Heart left ventricle (tissue), 16 donors: ENCODE measurements at regions not wholly inside any gene's neighbourhood (a gene's known extent, or its start where the extent isn't known, plus 50 kb on each side); places are given as distances from the start of the nearest gene placed in this dataset.
A peak's percentile ranks its signal among the peaks of the same experiment; 100 is the strongest.
"Not testable (repeated sequence)": the region's sequence is repeated elsewhere in the genome, so short reads cannot be mapped to it uniquely, and the experiment has no call there.

Experiments used
- ATAC-seq, 4 donors: fragments of 200-7000 bp; cut with Tn5 transposase; one replicate each; pipeline ENCODE4 v1.9.1; 2020 to 2022; ENCODE audit warnings: moderate library complexity in 4 of 4, mild to moderate bottlenecking in 3 of 4, moderate number of reproducible peaks in 1 of 4
- DNase-seq, 5 donors: peaks; one replicate each; pipeline ENCODE4 v3.0.0-alpha.2; 2020
- H3K27ac ChIP-seq, 12 donors: fragments of 200-600 bp; sonication (generic) in 4 of 12; one replicate each; pipeline versions ENCODE4 v1.5.0 to v1.8.0; 2016 to 2022; ENCODE audit warnings: mild to moderate bottlenecking in 2 of 12
- H3K27me3 ChIP-seq, 9 donors: fragments of 200-600 bp; sonication (generic) in 2 of 9; one replicate each; pipeline versions ENCODE4 v1.5.1 to v1.8.0; 2016 to 2022; ENCODE audit warnings: mild to moderate bottlenecking in 3 of 9
- H3K36me3 ChIP-seq, 9 donors: fragments of 200-600 bp; sonication (generic) in 2 of 9; one replicate each; pipeline versions ENCODE4 v1.5.0 to v1.8.0; 2018 to 2022; ENCODE audit warnings: mild to moderate bottlenecking in 2 of 9
- H3K4me1 ChIP-seq, 12 donors: fragments of 200-600 bp; sonication (generic) in 4 of 12; one replicate each; pipeline versions ENCODE4 v1.5.0 to v1.8.0; 2016 to 2022; ENCODE audit warnings: mild to moderate bottlenecking in 3 of 12
- H3K4me3 ChIP-seq, 12 donors: fragments of 200-600 bp; sonication (generic) in 4 of 12; one replicate each; pipeline versions ENCODE4 v1.5.0 to v1.8.0; 2017 to 2022; ENCODE audit warnings: mild to moderate bottlenecking in 9 of 12, moderate library complexity in 4 of 12
- H3K9me3 ChIP-seq, 12 donors: fragments of 200-600 bp; sonication (generic) in 4 of 12; one replicate each; pipeline versions ENCODE4 v1.5.0 to v1.8.0; 2016 to 2022; ENCODE audit warnings: mild to moderate bottlenecking in 1 of 12
- POLR2A ChIP-seq, 2 donors: fragments of 450-650 bp; IDR thresholded peaks; one replicate each; pipeline ENCODE4 v1.6.1; 2017; ENCODE audit warnings: antibody characterized with exemption in 2 of 2, mild to moderate bottlenecking in 2 of 2, moderate library complexity in 2 of 2
- WGBS, 4 donors: extraction: QIAGEN DNeasy Blood & Tissue Kit in 2 of 4; methylation state at CpG; one replicate each; pipeline versions ENCODE4 v1.1.5 to v1.1.7; 2013 to 2018; 5-methylcytosine and 5-hydroxymethylcytosine counted together
- intact Hi-C, 10 donors: fragments of 100-400 bp; cut with DNase I; formaldehyde crosslinking; loops; one replicate each; pipeline versions ENCODE4 v1.11.1 to v1.14.2; 2022
- TF ChIP-seq, protein P1 (sequence below), 12 donors: fragments of 200-600 bp; sonication (generic) in 4 of 12; IDR thresholded peaks; one replicate each; pipeline versions ENCODE4 v1.5.0 to v1.8.0; 2018 to 2022; ENCODE audit warnings: antibody characterized with exemption in 12 of 12, mild to moderate bottlenecking in 5 of 12
- donor health status: ischemic (EF 13 %, LVEDD 7.1; RV severe dilation, severe dysfunction).
- donor health status: healthy with polysubstance abuse.
- donor health status: DM: no; HTN: yes; CAD: no.
- donor health status: DM: no; HTN: no; CAD: no.
- donor health status: ischemic (EF 25% LVEDD 6.9; RV normal size, moderate dysfunction).
- donor health status: ischemic (EF 25% LVEDD 5.7; RV mildly dilated, moderate dysfunction).
- donor health status: healthy.
- donor health status: DM: yes; HTN: yes; CAD: no.
- donor health status: ischemic (EF 35%, LVEDD 5.7; RV mildly dilated, moderate dysfunction).
- donor health status: nonischemic (EF 11% LVEDD 7.7; RV severe dilation, severe dysfunction).
- donor health status: DM: yes; HTN: yes; CAD: no.
- donor health status: PGD.
- donor health status: ischemic (EF 29% LVEDD 5.4; RV normal size, mild dysfunction).
- donor health status: nonischemic (EF 23%, LVEDD 6.1; RV moderate dilation, normal function).

DNA sequence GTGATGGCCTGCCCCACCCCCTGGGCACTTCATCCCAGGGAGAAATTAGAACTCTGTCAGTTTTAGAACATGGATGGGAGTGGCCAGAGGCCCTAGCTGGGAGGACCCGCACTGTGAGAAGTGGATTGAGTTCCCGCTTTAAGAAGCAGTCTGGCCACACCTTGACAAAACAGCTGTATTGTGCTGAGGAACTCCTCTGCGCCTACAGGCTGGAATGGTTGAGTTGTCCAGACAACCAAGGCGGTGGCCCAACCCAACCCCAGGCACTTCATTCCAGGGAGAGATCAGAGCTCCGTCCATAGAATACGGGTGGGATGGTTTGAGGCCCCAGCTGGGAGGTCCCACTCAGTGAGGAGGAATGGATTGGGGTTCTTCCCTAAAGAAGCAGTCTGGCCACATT is 196.0 kb downstream of the TMEM26 start:
- ATAC-seq: no peak
- H3K27me3 ChIP-seq: no peaks in the 10 kb centered on the region
- intact Hi-C loops: no loop called here

DNA sequence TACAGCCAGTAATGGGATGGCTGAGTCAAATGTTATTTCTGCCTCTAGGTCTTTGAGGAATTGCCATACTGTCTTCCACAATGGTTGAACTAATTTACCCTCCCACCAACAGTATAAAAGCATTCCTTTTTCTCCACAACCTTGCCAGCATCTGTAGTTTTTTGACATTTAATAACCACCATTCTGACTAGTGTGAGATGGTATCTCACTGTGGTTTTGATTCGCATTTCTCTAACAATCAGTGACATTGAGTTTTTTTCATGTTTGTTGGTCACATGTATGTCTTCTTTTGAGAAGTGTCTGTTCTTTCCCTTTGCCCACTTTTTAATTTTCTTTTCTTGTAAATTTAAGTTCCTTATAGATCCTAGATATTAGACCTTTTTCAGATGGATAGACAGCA is 200.9 kb downstream of the TMEM26 start:
- intact Hi-C loops, H3K4me1 ChIP-seq, H3K4me3 ChIP-seq, H3K27me3 ChIP-seq, H3K36me3 ChIP-seq, ATAC-seq, DNase-seq, H3K27ac ChIP-seq: not testable (repeated sequence)
- whole genome bisulfite sequencing, 4 donors: 85 to 92% (median 87%) methylated on average over 1 of the region's 1 CpG
- peaks cover 0 to 31% (median 8%) of the 10 kb centered on the region in 12 donors for H3K9me3 ChIP-seq

More for the DNA sequence above, 196.0 kb downstream of the TMEM26 start:
- TF ChIP-seq POLR2A (IDR thresholded peaks at IDR 0.05): no peak
- TF ChIP-seq, protein P1, sequence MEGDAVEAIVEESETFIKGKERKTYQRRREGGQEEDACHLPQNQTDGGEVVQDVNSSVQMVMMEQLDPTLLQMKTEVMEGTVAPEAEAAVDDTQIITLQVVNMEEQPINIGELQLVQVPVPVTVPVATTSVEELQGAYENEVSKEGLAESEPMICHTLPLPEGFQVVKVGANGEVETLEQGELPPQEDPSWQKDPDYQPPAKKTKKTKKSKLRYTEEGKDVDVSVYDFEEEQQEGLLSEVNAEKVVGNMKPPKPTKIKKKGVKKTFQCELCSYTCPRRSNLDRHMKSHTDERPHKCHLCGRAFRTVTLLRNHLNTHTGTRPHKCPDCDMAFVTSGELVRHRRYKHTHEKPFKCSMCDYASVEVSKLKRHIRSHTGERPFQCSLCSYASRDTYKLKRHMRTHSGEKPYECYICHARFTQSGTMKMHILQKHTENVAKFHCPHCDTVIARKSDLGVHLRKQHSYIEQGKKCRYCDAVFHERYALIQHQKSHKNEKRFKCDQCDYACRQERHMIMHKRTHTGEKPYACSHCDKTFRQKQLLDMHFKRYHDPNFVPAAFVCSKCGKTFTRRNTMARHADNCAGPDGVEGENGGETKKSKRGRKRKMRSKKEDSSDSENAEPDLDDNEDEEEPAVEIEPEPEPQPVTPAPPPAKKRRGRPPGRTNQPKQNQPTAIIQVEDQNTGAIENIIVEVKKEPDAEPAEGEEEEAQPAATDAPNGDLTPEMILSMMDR (IDR thresholded peaks at IDR 0.05): no peak
- WGBS, 4 donors: 82 to 97% (median 94%) methylated on average over 2 to 6 of the region's 6 CpGs
- Histone ChIP-seq H3K4me1 (no peaks in the 10 kb centered on the region), H3K9me3 (peaks cover 0 to 31% (median 8%) of the 10 kb centered on the region in 12 donors), H3K4me3 (no peak overlapping the region), H3K36me3 (no peaks in the 10 kb centered on the region), H3K27ac (no peak overlapping the region)
- no peak for DNase-seq

DNA sequence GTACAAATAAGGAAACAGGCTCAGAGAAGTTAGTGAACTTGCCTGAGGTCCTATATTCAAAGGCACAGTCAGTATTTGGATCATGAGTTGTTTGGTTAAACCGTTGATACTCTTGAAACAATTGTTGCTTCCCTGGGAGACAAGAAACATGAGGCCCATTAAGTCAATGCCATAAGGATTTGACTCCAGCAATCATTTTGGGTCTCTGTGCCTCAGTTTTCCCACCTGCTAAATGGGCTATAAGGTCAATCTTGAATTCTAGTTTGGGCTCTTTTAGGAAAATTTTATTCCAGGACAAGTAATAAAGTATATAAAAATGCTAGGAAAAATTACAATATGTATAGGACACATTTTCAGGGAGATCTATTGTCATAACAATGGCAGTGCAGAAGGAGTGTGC is 202.1 kb downstream of the TMEM26 start:
- no peak for ATAC-seq
- Histone ChIP-seq H3K27me3 (no peaks in the 10 kb centered on the region), H3K9me3 (peaks cover 0 to 31% (median 8%) of the 10 kb centered on the region in 12 donors), H3K36me3 (no peaks in the 10 kb centered on the region), H3K27ac (no peak overlapping the region), H3K4me3 (no peak overlapping the region), H3K4me1 (peaks cover 0 to 7% (median 0%) of the 10 kb centered on the region in 12 donors)
- WGBS, 4 donors: 75 to 88% (median 82%) methylated on average over 1 of the region's 1 CpG
- no peak for DNase-seq
- TF ChIP-seq POLR2A (IDR thresholded peaks at IDR 0.05): no peak
- TF ChIP-seq, protein P1 (IDR thresholded peaks at IDR 0.05): no peak
- intact Hi-C loops: no loop called here

DNA sequence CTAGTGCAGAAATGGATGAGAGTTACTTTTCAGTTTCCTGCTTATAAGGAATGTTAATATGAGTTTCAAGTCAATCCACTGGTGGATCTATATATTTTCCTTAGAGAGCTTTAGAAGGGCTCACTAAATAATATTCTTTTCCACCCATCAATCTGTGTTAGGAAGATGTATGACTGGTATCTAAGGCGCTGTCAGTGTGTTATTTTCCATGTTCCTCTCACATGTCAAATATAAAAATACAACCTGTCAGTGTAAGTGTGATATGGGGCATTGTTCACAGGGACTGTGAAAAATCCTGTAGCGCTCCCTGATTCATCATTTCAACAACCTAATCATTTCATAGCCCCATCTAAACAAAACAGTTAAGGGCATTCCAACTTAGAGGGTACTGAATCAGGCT is 203.1 kb downstream of the TMEM26 start:
- no peak for TF ChIP-seq POLR2A (IDR thresholded peaks at IDR 0.05)
- TF ChIP-seq, protein P1 (IDR thresholded peaks at IDR 0.05): no peak
- ATAC-seq: peak in 1 of 4 donors; percentile 41
- H3K4me1 ChIP-seq: peaks cover 0 to 7% (median 0%) of the 10 kb centered on the region in 12 donors
- H3K27me3 ChIP-seq: no peaks in the 10 kb centered on the region
- H3K36me3 ChIP-seq: no peaks in the 10 kb centered on the region
- peaks cover 0 to 27% (median 7%) of the 10 kb centered on the region in 12 donors for H3K9me3 ChIP-seq
- H3K27ac ChIP-seq: no peak overlapping the region
- no peak overlapping the region for H3K4me3 ChIP-seq
- no peak for DNase-seq
- 34 to 45% (median 40%) methylated on average over 2 of the region's 2 CpGs for WGBS, 4 donors
- intact Hi-C loops: no loop called here

DNA sequence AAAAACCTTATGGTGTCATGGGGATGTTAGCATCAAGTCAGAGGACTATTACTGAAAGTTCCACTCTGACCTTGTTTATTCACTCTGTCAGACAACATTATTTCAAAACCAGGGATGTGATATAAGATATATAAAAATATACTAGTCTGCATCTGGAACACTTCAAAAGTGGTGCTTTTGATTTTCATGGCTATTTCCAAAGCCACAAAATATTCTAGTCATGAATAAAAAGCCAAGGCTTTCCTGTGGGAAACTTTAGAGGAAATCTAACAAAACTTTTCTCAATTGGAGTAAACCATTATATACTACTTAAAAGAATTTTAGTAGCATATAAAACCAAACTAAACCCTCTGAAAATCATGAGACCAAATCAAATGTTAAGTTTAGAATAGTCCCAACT is 205.2 kb downstream of the TMEM26 start:
- H3K36me3 ChIP-seq: no peaks in the 10 kb centered on the region
- intact Hi-C loops: no loop called here
- H3K4me1 ChIP-seq: peaks cover 0 to 7% (median 0%) of the 10 kb centered on the region in 12 donors
- ATAC-seq (no peak), DNase-seq (no peak)
- H3K27me3 ChIP-seq: no peaks in the 10 kb centered on the region
- no peak overlapping the region for H3K27ac ChIP-seq
- H3K4me3 ChIP-seq: no peak overlapping the region
- peaks cover 0 to 6% (median 0%) of the 10 kb centered on the region in 12 donors for H3K9me3 ChIP-seq
- TF ChIP-seq POLR2A (IDR thresholded peaks at IDR 0.05): no peak
- TF ChIP-seq, protein P1 (IDR thresholded peaks at IDR 0.05): no peak
